C4-2B (cell line): ENCODE measurements at regions not wholly inside any gene's neighbourhood (a gene's known extent, or its start where the extent isn't known, plus 50 kb on each side); places are given as distances from the start of the nearest gene placed in this dataset.

ENCODE experiments used
- H3K27ac ChIP-seq: fragments of 450-650 bp; 2 replicates; pipeline ENCODE4 v1.5.1; 2017
- CTCF ChIP-seq: fragments of 450-650 bp; conservative IDR thresholded peaks from 2 replicates; pipeline ENCODE4 v1.5.1; 2017; ENCODE audit warnings: mild to moderate bottlenecking
- ZFX ChIP-seq: fragments of 450-650 bp; IDR thresholded peaks from 2 replicates; pipeline ENCODE4 v1.6.1; 2017

- no peak for TF ChIP-seq ZFX
- TF ChIP-seq CTCF: no peak
- H3K27ac ChIP-seq: no peak overlapping the region
Observed at GRCh38 chr4:111770514-111770913, 374.7 kb upstream of the FAM241A start.

- TF ChIP-seq ZFX (no peak), CTCF (no peak)
- H3K27ac ChIP-seq: no peak overlapping the region
Observed at GRCh38 chr4:111773858-111774257, 371.4 kb upstream of the FAM241A start.

- no peak for TF ChIP-seq ZFX
- no peak for TF ChIP-seq CTCF
- H3K27ac ChIP-seq: no peak overlapping the region
Observed at GRCh38 chr4:111775556-111776297, 369.5 kb upstream of the FAM241A start.

GRCh38 chr4:111776561-111776960 lies 368.7 kb upstream of the FAM241A start:
- TF ChIP-seq ZFX: no peak
- TF ChIP-seq CTCF: no peak
- H3K27ac ChIP-seq: no peak overlapping the region

- H3K27ac ChIP-seq: no peak overlapping the region
- TF ChIP-seq CTCF: peak; percentile 8
- TF ChIP-seq ZFX: no peak
Observed at GRCh38 chr4:111778543-111778942, 366.7 kb upstream of the FAM241A start.

GRCh38 chr4:111780965-111781364 lies 364.3 kb upstream of the FAM241A start:
- no peak overlapping the region for H3K27ac ChIP-seq
- TF ChIP-seq ZFX (no peak), CTCF (no peak)

- TF ChIP-seq ZFX (no peak), CTCF (no peak)
- no peak overlapping the region for H3K27ac ChIP-seq
Observed at GRCh38 chr4:111781611-111782010, 363.6 kb upstream of the FAM241A start.
